ENCODE measurements at regions not wholly inside any gene's neighbourhood (a gene's known extent, or its start where the extent isn't known, plus 50 kb on each side); places are given as distances from the start of the nearest gene placed in this dataset.

- TF ChIP-seq CTCF (IDR thresholded peaks at IDR 0.05) (no peak), POLR2A (IDR thresholded peaks at IDR 0.05) (no peak)
These were observed 68.0 kb upstream of the TAMM41 start for GRCh38 chr3:11914651-11915050.
